Inferior parietal cortex (tissue), 1 donor: ENCODE measurements at regions not wholly inside any gene's neighbourhood (a gene's known extent, or its start where the extent isn't known, plus 50 kb on each side); places are given as distances from the start of the nearest gene placed in this dataset.
A peak's percentile ranks its signal among the peaks of the same experiment; 100 is the strongest.
"Not testable (repeated sequence)": the region's sequence is repeated elsewhere in the genome, so short reads cannot be mapped to it uniquely, and the experiment has no call there.

Experiments used
- DNase-seq: peaks from one replicate; pipeline ENCODE4 v3.0.0-alpha.2; 2016; ENCODE audit errors: extremely low spot score

DNA sequence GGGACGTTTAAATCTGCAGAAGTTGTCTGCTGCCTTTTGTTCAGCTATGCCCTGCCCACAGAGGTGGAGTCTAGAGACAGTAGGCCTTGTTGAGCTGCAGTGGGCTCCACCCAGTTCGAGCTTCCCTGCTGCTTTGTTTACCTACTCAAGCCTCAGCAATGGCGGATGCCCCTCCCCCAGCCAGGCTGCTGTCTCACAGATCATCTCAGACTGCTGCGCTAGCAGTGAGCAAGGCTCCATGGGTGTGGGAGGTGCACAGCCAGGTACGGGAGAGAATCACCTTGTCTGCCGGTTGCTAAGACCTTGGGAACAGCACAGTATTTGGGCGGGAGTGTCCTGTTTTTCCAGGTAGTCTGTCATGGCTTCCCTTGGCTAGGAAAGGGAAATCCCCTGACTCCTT lies 114.3 kb upstream of the PALM2AKAP2 start:
- DNase-seq, result not testable (repeated sequence)

DNA sequence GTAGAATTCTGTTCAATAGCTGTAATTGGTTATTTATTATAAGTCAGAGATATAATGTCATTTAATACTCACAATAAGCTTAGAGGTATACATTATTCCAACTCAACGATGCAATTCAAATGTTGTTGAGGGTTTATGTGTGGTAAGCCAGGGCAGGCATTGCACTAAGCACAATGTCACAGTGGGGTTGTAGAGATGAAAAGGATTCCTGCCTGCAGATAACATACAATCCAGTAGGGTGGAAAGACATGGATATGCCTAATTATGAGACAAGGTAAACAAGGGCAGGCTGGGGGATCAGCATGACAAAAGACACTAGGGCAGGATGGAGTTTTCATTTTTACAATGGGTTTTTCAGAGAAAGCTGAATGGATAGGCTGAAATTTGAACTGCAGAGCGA lies 98.7 kb upstream of the PALM2AKAP2 start:
- DNase-seq, result no peak

GRCh38 chr9:109682227-109682626 lies 97.8 kb upstream of the PALM2AKAP2 start:
- no peak for DNase-seq

- DNase-seq, result no peak
Observed at GRCh38 chr9:109683521-109683920, 96.5 kb upstream of the PALM2AKAP2 start.

GRCh38 chr9:109689701-109690100 lies 90.3 kb upstream of the PALM2AKAP2 start:
- no peak for DNase-seq

GRCh38 chr9:109699019-109699418 lies 81.0 kb upstream of the PALM2AKAP2 start:
- DNase-seq, result no peak

- no peak for DNase-seq
Observed at GRCh38 chr9:109704546-109704945, 75.5 kb upstream of the PALM2AKAP2 start.

DNA sequence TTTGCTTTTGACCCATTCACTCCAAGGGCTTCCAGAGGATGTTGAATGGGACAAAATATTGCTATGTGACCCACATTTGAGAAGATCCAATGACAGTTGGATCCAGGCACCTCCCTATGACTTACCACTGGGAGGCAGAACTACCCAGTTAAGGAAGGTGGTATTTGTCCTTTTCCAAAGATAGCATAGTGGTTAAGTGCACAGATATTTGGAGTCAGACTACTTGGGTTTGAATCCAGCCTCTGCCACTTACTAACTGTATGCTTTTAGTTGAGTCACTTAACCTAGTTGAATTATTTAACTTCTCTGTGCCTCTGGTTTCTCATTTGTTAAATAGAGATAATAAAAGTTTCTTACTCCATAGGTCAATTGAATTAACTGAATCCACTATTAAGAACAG lies 74.5 kb upstream of the PALM2AKAP2 start:
- DNase-seq, result no peak

DNA sequence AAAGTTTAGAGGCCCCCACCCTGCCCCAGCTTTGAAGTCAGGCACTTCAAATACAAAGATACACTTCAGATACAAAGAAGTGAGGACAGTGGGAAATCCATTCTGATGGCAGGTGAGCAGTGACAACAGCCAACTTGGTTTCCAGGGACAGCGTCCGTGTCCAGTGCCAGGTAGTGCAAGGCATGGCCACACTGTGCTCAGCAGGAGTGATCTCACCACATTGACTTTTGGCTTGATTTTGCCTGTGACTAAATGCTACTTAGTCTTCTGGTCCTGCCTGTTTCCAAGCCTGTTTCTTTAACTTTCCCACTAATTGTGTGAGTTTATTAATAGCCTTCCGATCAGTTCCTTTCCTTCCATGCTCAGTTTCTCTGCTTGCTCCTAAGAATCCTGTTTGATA lies 72.6 kb upstream of the PALM2AKAP2 start:
- no peak for DNase-seq

GRCh38 chr9:109708451-109708945 lies 71.5 kb upstream of the PALM2AKAP2 start:
- peak; percentile 48 for DNase-seq

DNA sequence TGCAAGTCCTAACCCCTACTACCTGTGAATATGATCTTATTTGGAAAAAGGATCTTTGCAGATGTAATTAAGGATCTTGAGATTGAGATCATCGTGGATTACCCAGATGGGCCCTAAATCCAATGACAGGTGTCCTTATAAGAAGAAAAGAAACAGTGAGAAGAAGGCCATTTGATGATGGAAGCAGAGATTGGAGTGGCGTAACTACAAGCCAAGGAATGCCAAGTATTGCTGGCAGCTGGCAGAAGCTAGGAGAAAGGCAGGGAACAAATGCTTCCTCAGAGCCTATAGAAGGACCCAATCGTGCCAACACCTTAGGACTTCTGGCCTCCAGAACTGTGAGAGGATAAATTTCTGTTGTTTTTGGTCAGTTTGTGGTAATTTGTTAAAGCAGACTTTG lies 70.1 kb upstream of the PALM2AKAP2 start:
- DNase-seq, result no peak

GRCh38 chr9:109710830-109711229 lies 69.2 kb upstream of the PALM2AKAP2 start:
- no peak for DNase-seq

GRCh38 chr9:109715344-109715743 lies 64.7 kb upstream of the PALM2AKAP2 start:
- no peak for DNase-seq

GRCh38 chr9:109716631-109717030 lies 63.4 kb upstream of the PALM2AKAP2 start:
- DNase-seq, result no peak

DNA sequence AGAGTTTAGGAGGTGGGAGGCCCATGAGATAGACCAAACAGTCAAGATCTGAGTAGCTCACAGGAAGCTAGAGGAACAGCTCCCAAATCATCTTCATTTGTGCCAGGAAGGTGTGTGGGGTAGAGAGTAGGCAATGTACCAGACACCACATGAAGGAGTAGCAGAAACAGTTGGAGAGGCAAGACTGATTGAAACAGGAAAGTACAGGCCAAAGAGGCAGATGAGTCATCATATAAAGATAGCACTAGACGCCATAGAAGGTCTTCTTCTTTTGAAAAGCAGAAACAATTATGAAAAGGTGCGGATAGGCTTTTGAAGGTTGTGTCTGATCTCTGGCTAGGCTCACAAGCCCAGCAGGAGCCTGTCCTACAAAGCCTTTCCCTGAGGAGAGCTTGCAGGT lies 62.7 kb upstream of the PALM2AKAP2 start:
- no peak for DNase-seq

DNA sequence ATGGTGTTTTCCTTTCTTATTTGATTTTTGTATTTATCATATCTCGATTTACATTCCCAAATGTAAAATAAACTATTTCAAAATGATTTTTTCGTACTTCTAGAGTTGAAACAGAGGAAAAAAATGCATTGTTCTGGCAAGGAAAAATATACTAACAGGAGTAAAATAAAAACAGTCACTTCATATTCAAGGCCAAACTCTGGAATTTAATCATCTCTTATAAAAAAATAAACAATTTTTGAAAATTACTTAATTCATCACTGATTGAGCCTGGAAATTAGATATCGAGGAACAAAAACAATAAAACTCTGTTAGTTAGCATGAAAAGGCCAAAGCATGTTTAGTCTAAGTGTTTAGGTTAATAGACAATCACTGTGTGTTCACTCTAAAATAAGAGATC lies 61.1 kb upstream of the PALM2AKAP2 start:
- DNase-seq, result no peak

DNA sequence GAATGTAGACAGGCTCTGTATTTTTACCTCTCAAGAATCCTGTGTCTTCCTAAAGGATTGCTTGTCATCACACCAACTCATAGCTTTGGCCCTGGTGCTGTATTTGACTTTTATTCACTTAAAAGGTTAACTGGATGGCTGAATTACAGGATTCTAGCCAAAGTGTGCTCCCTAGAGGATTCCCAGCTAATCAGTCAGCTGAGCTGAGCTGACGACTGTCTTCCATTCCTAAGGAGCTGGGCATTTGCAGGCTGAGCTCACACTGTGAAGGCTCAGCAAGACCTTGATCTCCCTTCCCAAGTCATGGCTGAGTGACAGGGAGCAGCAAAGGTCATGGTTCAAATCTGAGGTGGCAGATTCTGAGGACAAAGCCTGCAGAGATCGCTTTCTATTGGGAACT lies 59.0 kb upstream of the PALM2AKAP2 start:
- DNase-seq, result no peak

DNA sequence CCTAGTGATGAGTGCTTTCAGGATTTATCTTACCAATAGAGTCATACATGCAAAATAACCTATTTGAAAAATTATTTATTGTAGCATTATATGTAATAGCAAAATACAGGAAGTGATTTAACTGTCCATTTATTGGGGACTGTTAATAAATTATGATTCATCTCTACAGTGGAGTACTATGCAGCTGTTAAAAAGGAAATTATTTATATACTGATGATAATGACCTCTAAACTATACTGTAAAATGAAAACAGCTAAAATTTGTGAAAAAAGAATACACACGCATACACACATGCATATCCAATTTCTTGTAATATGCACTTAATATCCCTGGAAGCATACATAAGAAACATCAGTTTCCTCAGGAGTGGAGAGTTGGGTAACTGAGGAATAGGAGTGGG lies 58.0 kb upstream of the PALM2AKAP2 start:
- no peak for DNase-seq

DNA sequence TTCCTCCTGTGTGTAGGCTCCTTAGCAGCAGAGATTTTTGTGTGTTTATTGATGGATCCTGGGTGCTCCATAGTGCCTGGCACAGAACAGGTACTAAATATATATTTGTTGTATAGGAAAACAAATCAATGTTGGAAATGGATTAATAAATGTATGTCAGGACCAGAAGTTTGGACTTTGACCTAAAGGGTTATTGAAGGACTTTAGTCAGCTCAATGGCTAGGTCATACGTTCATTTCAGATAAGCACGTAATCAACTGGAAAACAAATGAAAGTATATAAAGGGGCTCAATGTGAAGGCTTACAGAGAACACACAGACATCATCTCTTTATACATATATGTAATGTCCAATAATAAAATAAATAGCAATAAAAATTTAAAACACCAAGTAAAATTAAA lies 56.2 kb upstream of the PALM2AKAP2 start:
- DNase-seq, result no peak

GRCh38 chr9:109725460-109725859 lies 54.5 kb upstream of the PALM2AKAP2 start:
- no peak for DNase-seq

DNA sequence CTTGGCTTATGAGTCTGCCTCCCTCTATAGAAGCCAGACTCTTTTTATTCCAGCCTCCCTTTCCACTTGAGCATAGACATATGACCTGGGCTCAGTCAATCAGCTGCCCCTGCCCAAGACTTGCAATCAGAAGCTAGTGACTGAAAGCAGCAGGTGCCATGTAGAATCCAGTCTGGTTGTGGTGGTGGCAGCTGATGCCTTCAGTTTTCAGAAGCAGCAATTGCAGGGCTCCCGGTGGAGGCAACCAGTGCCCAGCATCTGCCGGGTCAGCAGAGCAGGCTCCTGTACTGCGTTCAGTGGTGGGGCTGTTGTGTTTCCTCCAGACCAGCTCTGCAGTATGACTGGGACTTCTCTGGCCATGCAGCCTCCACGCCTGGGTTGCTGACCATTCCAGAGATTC lies 53.9 kb upstream of the PALM2AKAP2 start:
- no peak for DNase-seq

GRCh38 chr9:109728686-109729300 lies 51.2 kb upstream of the PALM2AKAP2 start:
- DNase-seq, result no peak

DNA sequence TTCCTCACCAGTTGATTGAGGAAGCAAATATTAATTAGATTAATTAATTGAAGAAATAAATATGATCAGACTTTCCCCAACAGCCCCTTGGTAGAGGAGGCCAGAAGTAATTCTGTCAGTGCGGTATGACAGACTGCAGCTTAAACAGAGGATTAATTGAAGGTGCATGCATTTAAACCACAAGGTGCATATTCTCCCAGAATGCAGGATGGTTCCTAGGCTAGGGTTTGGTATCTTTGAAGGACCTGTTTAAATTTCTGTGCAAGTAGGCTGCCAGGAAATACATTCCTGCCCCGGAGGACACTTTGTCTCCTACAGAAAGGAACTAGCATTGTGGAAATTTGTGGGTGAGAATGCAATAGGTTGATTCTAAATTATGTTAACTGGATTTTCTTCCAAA lies 50.5 kb upstream of the PALM2AKAP2 start:
- DNase-seq, result no peak
